Gastrocnemius medialis (tissue), 4 donors: ENCODE measurements at regions not wholly inside any gene's neighbourhood (a gene's known extent, or its start where the extent isn't known, plus 50 kb on each side); places are given as distances from the start of the nearest gene placed in this dataset.
"Not testable (repeated sequence)": the region's sequence is repeated elsewhere in the genome, so short reads cannot be mapped to it uniquely, and the experiment has no call there.

Source experiments
- ATAC-seq, 2 donors: fragments of 150-250 bp; one replicate each; pipeline ENCODE4 v1.9.1; 2016
- DNase-seq, 2 donors: peaks; one replicate each; pipeline ENCODE4 v3.0.0-alpha.2; 2019
- H3K27ac ChIP-seq, 4 donors: fragments of 200-600 bp; sonication (generic); 1 replicate in 1 of 4; 2 replicates in 3 of 4; pipeline ENCODE4 v1.5.1; 2016 to 2018; ENCODE audit warnings: mild to moderate bottlenecking in 2 of 4, moderate library complexity in 1 of 4
- H3K27me3 ChIP-seq, 3 donors: fragments of 200-600 bp; sonication (generic) in 2 of 3; 1 replicate in 1 of 3; 2 replicates in 2 of 3; pipeline versions ENCODE4 v1.5.1 to v1.6.0; 2016 to 2019; ENCODE audit warnings: mild to moderate bottlenecking in 1 of 3, moderate library complexity in 1 of 3
- H3K36me3 ChIP-seq, 2 donors: fragments of 200-600 bp; sonication (generic) in 1 of 2; one replicate each; pipeline ENCODE4 v1.5.1; 2017 to 2018
- H3K4me1 ChIP-seq, 2 donors: fragments of 200-600 bp; sonication (generic) in 1 of 2; one replicate each; pipeline ENCODE4 v1.5.1; 2016 to 2017; ENCODE audit warnings: mild to moderate bottlenecking in 2 of 2
- H3K4me3 ChIP-seq, 4 donors: fragments of 200-600 bp; sonication (generic) in 3 of 4; 1 replicate in 1 of 4; 2 replicates in 3 of 4; pipeline ENCODE4 v1.5.1; 2016 to 2019; ENCODE audit warnings: mild to moderate bottlenecking in 2 of 4
- H3K9me3 ChIP-seq, 3 donors: fragments of 200-600 bp; sonication (generic) in 2 of 3; 1 replicate in 1 of 3; 2 replicates in 2 of 3; pipeline ENCODE4 v1.5.1; 2016 to 2019
- CTCF ChIP-seq, 5 experiments: fragments of 450-650 bp in 3 of 5; fragments of 200-600 bp in 2 of 5; sonication (generic) in 2 of 5; IDR thresholded peaks in 4 of 5; conservative IDR thresholded peaks in 1 of 5; 1 replicate in 4 of 5; 2 replicates in 1 of 5; pipeline ENCODE4 v1.5.1; 2016 to 2019; ENCODE audit warnings: antibody characterized with exemption in 5 of 5, mild to moderate bottlenecking in 3 of 5, moderate library complexity in 3 of 5
- POLR2A ChIP-seq, 2 donors: fragments of 450-650 bp; IDR thresholded peaks; one replicate each; pipeline ENCODE4 v1.6.1; 2017; ENCODE audit warnings: antibody characterized with exemption in 2 of 2, mild to moderate bottlenecking in 2 of 2, moderate library complexity in 2 of 2
- in situ Hi-C, 4 donors: fragments of 200-750 bp; cut with MboI; loops; one replicate each; pipeline versions ENCODE4 v1.15.0 to v1.8.0; 2017; ENCODE audit warnings: low sequenced_read_pairs in 4 of 4
- intact Hi-C: fragments of 100-400 bp; cut with DNase I; formaldehyde crosslinking; loops from one replicate; pipeline ENCODE4 v1.15.1; 2023; ENCODE audit warnings: low total_unique reads

- Histone ChIP-seq H3K4me1 (no peaks in the 10 kb centered on the region), H3K27ac (no peak overlapping the region), H3K36me3 (no peaks in the 10 kb centered on the region), H3K9me3 (no peaks in the 10 kb centered on the region), H3K27me3 (no peaks in the 10 kb centered on the region), H3K4me3 (no peak overlapping the region)
- DNase-seq: no peak
- intact Hi-C loops (no loop called here), in situ Hi-C loops (no loop called here)
- no peak for ATAC-seq
- no peak for TF ChIP-seq CTCF (IDR thresholded peaks at IDR 0.05 in 4 of 5, conservative IDR thresholded peaks at IDR 0.05 in 1 of 5)
- no peak for TF ChIP-seq POLR2A (IDR thresholded peaks at IDR 0.05)
These were observed 778.6 kb downstream of the KCNJ2 start for GRCh38 chr17:70947636-70948565.

GRCh38 chr17:70953140-70953539, 783.8 kb downstream of the KCNJ2 start:
- DNase-seq, H3K36me3 ChIP-seq, H3K4me3 ChIP-seq, ATAC-seq, H3K9me3 ChIP-seq, H3K27ac ChIP-seq, H3K4me1 ChIP-seq, H3K27me3 ChIP-seq, intact Hi-C loops, in situ Hi-C loops: not testable (repeated sequence)

GRCh38 chr17:70955441-70955840, 786.1 kb downstream of the KCNJ2 start:
- Histone ChIP-seq H3K9me3 (no peaks in the 10 kb centered on the region), H3K4me3 (no peak overlapping the region), H3K27me3 (no peaks in the 10 kb centered on the region), H3K4me1 (no peaks in the 10 kb centered on the region), H3K27ac (no peak overlapping the region), H3K36me3 (no peaks in the 10 kb centered on the region)
- DNase-seq: no peak
- no peak for ATAC-seq
- TF ChIP-seq POLR2A (IDR thresholded peaks at IDR 0.05): no peak
- TF ChIP-seq CTCF (IDR thresholded peaks at IDR 0.05 in 4 of 5, conservative IDR thresholded peaks at IDR 0.05 in 1 of 5): no peak
- intact Hi-C loops: no loop called here
- in situ Hi-C loops: no loop called here

GRCh38 chr17:70956726-70957125, 787.4 kb downstream of the KCNJ2 start:
- TF ChIP-seq CTCF (IDR thresholded peaks at IDR 0.05 in 4 of 5, conservative IDR thresholded peaks at IDR 0.05 in 1 of 5) (no peak), POLR2A (IDR thresholded peaks at IDR 0.05) (no peak)
- in situ Hi-C loops: no loop called here
- no peaks in the 10 kb centered on the region for H3K4me1 ChIP-seq
- no peak overlapping the region for H3K4me3 ChIP-seq
- no peaks in the 10 kb centered on the region for H3K27me3 ChIP-seq
- H3K9me3 ChIP-seq: no peaks in the 10 kb centered on the region
- no peak for DNase-seq
- no peak for ATAC-seq
- H3K27ac ChIP-seq: no peak overlapping the region
- intact Hi-C loops: no loop called here
- no peaks in the 10 kb centered on the region for H3K36me3 ChIP-seq

- Histone ChIP-seq H3K27me3 (no peaks in the 10 kb centered on the region), H3K36me3 (no peaks in the 10 kb centered on the region), H3K4me1 (no peaks in the 10 kb centered on the region), H3K9me3 (no peaks in the 10 kb centered on the region), H3K4me3 (no peak overlapping the region), H3K27ac (no peak overlapping the region)
- TF ChIP-seq POLR2A (IDR thresholded peaks at IDR 0.05) (no peak), CTCF (IDR thresholded peaks at IDR 0.05 in 4 of 5, conservative IDR thresholded peaks at IDR 0.05 in 1 of 5) (no peak)
- ATAC-seq (no peak), DNase-seq (no peak)
- intact Hi-C loops (no loop called here), in situ Hi-C loops (no loop called here)
These were observed 792.0 kb downstream of the KCNJ2 start for GRCh38 chr17:70961341-70961740.
